Eye (tissue), 1 donor: ENCODE measurements at regions not wholly inside any gene's neighbourhood (a gene's known extent, or its start where the extent isn't known, plus 50 kb on each side); places are given as distances from the start of the nearest gene placed in this dataset.
"Not testable (repeated sequence)": the region's sequence is repeated elsewhere in the genome, so short reads cannot be mapped to it uniquely, and the experiment has no call there.

Source experiments
- DNase-seq: peaks from one replicate; pipeline ENCODE4 v3.0.0-alpha.2; 2015

- DNase-seq: no peak
Measured at GRCh38 chr17:83192161-83192788, 112.9 kb downstream of the METRNL start.

GRCh38 chr17:83192789-83193335 lies 113.5 kb downstream of the METRNL start:
- DNase-seq: not testable (repeated sequence)

DNA sequence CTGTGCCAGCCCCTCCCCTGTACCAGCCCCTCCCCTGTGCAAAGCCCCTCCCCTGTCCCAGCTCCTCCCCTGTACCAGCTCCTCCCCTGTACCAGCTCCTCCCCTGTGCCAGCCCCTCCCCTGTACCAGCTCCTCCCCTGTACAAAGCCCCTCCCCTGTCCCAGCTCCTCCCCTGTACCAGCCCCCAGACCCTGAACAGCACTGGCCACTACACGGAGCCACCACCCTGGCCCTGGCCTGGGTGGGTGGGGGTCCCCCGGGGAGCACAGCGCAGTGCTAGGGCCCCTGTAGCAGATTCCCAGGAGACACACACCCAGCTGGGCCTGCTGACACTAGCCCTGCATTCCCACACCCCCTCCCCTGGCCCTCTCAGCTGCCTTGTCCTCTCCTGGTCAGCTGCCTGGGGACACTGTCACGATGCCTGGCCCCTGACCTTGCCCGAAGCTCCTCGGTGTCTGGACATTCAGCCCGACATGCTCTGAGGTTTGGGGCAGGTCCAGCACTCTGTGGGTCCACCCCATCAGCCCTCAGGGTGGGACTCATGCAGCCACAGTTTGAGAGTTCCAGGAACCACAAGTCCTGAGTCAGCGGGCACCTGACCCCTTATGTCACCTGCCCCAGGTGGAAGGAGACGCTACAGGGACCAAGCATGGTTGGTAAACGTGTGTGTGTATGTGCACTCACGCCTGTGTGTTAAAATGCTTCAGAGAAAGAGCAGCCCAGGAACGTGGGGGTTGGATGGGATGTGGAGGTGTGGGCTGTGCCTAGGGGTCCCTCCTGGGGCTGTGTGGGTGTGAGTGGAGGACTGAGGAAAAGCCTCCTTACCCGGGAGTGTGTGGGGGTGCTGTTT lies 114.2 kb downstream of the METRNL start:
- no peak for DNase-seq

DNA sequence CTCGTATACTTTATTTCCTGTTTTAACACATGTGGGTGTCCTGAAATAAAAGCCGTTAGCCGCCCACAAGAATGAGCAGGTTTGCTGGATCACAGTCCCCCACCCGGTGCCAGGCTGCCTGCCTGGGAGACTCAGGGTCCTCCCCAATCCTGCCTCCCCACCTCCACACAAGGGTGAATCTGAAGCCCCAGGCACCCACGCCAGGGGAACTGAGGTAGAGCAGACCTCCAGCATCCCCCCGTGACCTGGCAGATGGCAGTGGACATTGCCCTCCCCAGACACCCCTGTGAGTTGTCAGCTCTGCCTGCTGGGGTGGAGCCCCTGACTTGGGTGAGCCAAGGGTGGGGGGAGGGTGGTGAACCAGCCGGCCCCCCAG lies 114.8 kb downstream of the METRNL start:
- DNase-seq: no peak

GRCh38 chr17:83194761-83195329 lies 115.4 kb downstream of the METRNL start:
- DNase-seq: no peak

DNA sequence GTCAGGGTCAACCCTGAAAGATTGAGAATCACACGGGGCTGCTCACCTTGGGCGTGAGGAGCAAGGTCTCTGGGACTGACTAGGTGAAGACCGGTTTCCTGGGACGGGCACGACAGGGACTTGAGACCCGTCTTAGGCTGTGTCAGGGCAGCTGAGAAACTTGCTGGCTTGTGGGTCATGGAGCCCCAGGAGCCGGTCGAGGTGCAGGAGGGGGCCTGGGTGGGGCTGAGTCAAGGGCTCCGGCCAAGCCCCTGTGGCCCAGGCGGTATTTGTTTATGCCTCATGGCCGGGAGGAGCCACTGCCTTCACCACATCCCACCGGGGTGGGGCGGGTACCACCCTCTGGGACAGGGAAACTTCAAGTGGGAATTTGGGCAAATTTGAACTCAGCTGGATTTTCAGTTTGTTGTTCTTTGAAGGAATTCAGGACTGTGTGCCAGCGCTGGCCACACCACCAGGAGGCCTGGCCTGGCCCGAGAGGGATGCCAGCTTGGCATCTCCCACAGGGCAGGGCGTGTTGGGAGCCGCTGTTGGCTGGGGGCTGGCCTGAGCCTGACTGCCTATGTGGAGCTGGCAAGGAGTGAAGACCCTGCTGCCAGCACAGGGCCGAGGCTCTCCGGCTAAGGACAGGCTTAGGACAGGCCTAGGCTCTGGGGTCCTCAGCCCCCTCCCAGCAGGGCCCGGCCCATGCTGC lies 116.1 kb downstream of the METRNL start:
- no peak for DNase-seq

DNA sequence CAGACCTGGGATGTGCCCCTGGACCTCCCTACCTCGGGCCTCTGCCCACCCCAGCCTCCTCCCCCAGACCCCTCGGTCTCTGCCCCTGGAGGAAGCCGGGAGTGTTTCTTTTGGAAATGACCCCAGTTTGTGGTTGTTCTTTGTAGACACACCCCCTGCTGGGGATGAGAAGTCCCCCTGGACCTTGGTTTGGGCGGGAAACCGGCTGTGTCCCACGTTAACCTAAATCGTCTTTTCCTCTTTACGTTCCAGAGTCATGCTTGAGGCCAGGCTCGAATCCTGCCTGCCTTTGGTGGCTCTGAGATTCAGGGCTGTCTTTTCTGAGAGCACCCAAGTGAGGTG lies 116.6 kb downstream of the METRNL start:
- no peak for DNase-seq

DNA sequence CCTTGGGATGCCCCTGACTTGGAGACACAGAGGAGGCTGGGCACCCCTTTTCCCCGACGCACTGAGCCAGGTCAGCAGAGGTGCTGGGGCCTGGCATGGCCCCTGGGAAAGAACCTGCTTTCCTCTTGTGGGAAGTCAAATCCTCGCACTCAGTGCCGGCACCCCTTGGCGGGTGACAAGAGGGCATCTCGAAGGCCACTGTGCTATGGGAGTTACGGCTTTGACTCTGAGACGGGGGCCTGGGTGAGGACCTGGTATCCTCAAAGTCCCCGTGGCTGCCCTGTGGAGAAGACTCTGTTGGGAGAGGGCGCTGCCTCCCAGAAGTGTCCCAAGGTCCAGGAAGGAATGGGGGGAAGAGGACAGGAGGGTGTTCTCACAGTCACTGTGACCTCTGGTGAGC lies 117.0 kb downstream of the METRNL start:
- no peak for DNase-seq

- peak; percentile 52 for DNase-seq
Measured at GRCh38 chr17:83196973-83197880, 117.8 kb downstream of the METRNL start.

DNA sequence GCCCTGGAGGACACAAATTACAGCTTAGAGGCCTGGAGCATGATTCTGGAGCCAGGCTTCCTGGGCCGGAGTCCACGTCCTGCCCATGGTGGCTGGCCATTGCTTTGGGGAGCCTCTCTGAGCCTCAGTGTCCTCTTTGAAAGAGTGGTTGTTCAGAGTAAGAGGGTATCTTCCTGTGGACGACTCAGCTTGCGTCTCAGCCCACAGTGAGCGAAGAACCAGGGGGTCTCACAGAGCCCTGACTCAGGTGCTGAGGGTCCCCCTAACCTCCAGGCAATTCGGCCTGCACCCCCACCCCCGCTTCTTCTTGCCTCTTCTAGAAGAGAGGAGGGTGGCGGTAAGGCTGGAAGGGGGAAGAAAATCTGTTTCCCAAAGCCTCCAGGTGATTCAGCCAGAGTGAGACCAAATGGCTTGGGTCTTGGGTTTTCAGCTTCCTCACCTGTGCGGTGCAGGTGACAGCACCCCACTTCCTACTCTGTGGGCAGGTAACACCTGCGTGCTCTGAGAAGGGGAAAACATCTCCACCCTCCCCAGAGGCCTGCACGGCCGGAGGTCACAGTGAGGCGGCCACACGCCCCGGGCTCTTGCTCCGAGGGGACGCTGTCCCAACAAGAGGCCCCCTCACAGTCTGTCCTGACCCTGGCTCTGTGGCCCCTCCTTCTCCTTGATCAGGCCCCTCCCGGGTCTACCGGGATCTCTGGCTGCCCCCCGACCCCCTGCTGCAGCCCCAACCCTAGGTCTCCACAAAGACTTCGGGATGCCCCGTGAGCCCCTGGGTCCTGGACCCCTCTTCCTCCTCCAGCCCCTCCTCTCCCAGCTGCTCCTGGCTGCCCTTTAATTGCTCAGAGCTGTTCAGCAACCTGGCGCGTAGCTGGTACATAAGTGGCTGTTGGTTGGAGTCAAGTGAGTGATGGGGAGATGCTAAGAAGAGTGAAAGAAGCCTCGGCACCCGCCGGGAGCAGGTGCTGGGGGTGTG lies 119.2 kb downstream of the METRNL start:
- DNase-seq: no peak

GRCh38 chr17:83199500-83200201 lies 120.2 kb downstream of the METRNL start:
- no peak for DNase-seq

GRCh38 chr17:83200231-83200699 lies 120.9 kb downstream of the METRNL start:
- no peak for DNase-seq

DNA sequence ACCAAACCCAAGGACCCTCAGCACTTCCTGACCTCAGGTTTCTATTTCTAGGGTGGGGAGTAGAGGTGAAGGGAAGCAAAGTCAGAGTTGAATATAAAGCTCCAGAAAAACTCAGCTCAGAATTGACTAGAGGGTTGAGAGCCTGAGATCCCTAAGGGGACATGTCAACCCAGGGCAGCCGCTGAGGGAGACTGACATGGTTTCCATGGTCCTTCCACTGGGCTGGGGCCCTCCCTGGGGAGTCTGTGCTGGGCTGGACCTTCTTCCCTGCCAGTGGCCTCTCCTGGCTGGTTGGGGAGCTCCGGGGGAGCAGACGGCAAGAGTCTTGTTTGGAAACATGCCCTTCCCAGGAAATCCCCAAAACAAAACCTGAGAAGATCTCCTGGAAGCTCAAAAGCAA lies 121.3 kb downstream of the METRNL start:
- no peak for DNase-seq

GRCh38 chr17:83201206-83202001 lies 122.0 kb downstream of the METRNL start:
- no peak for DNase-seq

DNA sequence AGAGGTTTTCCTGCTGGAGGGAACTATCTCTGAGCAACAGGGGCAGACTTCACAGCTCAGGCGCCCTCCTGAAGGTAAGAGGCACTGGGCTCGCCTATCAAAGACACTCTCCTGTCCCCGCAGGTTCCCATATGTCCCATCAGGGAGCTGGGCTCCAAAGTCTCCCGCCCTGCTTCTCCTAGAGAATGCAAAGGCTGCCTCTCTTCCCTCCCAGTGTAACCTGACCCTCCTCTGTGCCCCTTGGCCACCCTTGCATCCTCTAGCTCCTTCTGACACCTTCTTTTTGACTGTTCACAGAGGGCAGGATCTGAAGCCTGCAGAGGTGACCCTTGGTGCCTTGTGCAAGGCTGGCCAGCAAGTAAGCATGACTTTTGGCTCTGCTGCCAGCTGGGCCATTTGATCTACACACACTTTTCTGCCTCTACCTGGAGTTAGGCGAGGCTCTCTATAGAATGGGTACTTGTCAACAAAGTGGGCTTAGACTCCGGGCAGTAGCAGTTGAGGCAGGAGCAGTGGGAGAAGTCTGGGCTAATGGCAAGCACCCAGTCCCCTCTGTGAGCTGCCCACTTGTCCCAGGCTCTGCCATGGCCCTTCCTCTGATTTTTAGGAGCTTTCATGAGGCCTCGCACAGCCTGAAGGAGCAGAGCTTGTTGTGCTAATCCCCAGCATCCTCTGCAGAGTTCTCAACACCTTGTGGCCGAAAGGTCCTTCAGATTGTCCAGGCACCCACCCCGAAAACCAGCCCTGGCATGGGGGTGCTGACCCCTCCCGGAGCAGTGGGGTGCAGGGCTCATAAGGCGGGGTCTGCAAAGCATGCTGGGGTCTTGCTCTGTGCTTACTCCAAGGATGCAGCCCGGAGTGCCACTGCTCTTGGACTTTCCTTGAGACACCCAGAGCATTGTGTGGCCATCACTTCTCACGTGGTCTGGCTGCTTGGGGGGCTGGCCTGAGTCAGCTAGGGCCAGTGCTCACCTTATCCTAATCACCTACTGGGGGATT lies 122.9 kb downstream of the METRNL start:
- DNase-seq: no peak

DNA sequence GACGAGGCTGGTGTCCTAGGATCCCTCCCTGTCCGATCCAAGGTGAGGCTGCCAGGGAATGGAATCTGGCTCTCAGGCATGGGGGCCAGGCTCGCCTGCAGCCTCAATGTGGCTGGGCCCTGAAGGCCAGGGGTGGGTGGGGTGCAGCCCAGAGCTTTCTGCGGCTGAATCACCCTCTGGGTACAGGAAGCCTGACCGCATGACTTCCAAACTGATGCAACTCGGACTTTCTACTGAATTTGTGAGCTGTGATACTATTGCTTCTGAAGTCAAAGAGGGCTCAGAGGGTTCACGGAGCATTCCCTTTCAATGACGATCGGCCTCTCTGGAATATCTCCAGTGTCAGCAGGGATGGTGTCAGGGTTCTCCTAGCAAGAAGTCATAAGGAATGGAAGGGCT lies 123.7 kb downstream of the METRNL start:
- DNase-seq: peak; percentile 25

DNA sequence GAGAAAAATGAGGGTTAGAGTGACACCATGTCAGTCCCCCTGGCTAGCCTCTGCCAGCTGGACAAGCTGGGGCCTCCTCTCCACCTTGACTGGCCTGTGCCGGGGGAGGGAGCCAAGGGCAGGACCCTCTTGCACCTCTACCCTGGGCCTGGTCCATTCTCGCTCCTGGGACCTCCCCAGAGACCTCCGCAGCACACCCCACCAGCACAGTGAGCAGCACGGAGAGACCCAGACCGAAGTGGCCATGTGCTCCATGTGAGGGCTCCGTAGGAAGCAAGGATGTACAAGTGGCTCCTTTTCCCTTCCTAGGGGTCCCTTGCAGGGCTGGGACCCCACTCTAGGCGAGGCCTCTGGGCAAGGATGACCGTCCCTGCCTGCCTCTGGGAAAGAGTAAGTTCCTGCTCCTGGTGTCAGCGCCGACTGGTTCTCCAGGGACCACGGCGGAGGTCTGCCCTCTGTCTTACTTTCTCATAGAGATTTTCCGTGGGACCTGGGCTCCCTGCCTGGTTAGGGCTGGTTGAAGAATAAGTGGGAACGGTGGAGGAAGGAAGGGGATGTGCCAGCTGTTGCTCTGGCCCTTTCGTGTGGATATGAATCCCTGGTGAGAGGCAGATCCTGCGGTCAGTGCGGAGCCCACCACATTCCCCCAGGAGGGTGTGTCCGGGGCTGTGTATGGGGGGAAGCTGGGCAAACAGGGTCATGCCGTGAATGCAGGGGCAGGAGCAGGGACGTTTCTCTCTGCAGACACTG lies 124.2 kb downstream of the METRNL start:
- DNase-seq: no peak
